ENCODE measurements at regions not wholly inside any gene's neighbourhood (a gene's known extent, or its start where the extent isn't known, plus 50 kb on each side); places are given as distances from the start of the nearest gene placed in this dataset.

DNA sequence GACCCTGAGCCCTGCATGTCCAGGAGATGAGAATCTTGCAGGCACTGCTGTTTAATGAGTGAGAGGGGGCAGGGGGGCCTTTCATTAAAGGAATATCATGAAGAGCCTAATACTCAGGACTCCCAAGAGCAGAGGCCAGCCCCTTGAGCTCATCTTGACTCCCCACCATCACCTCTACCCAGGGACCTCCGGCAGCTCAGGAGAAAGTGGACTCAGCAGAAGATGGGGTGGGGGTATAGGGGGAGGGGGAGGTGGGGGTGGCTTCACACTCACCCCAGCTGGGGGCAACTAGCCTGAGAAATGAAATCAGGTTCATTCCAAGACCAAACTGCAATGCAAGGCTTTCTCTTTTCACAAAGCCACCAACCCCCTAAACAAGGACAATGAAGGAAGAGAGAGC, 575.6 kb upstream of the MKI67 start:
- ATAC-seq (no peak), DNase-seq (no peak)
- Mint-ChIP-seq H3K27me3 (peaks cover 0 to 5% (median 3%) of the 10 kb centered on the region in 5 donors), H3K27ac (no peak overlapping the region), H3K4me3 (no peak overlapping the region), H3K9me3 (peaks cover 0 to 8% (median 0%) of the 10 kb centered on the region in 9 donors), H3K4me1 (no peaks in the 10 kb centered on the region), H3K36me3 (no peaks in the 10 kb centered on the region)
- POLR2A ChIA-PET: no interaction called here

GRCh38 chr10:128704716-128705115, 578.5 kb upstream of the MKI67 start:
- Mint-ChIP-seq H3K4me1 (no peaks in the 10 kb centered on the region), H3K4me3 (no peak overlapping the region), H3K36me3 (no peaks in the 10 kb centered on the region), H3K9me3 (peaks cover 0 to 9% (median 2%) of the 10 kb centered on the region in 9 donors), H3K27me3 (peaks cover 1 to 8% (median 3%) of the 10 kb centered on the region in 5 donors), H3K27ac (no peak overlapping the region)
- DNase-seq (no peak), ATAC-seq (no peak)
- POLR2A ChIA-PET: no interaction called here

- ATAC-seq (no peak), DNase-seq (no peak)
- POLR2A ChIA-PET: no interaction called here
- Mint-ChIP-seq H3K4me3 (no peak overlapping the region), H3K9me3 (peaks cover 0 to 9% (median 2%) of the 10 kb centered on the region in 9 donors), H3K27ac (no peak overlapping the region), H3K27me3 (peaks cover 6 to 36% (median 15%) of the 10 kb centered on the region in 5 donors), H3K4me1 (no peaks in the 10 kb centered on the region), H3K36me3 (no peaks in the 10 kb centered on the region)
These were observed 582.0 kb upstream of the MKI67 start for GRCh38 chr10:128708182-128708581.

DNA sequence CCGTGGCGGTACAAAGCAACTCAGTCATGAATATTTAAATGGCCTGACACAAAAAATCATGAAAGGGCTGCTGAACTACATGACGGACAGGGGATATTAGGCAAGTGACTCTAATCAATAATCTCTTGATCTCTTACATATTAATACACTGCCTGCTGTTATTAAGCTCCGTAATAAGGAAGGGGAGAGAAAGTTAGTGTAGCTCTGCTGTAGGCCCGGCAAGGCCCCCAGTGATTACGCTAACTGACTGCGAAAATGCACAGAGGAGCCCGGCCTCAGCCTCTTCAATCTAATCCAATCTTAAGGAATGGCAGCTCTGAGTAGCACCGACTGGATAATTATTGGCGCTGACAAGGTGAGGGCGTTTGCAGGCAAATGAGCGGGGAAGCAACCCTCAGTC, 583.5 kb upstream of the MKI67 start:
- H3K36me3 Mint-ChIP-seq: no peaks in the 10 kb centered on the region
- POLR2A ChIA-PET: no interaction called here
- ATAC-seq (no peak), DNase-seq (no peak)
- no peaks in the 10 kb centered on the region for H3K4me1 Mint-ChIP-seq
- H3K4me3 Mint-ChIP-seq: no peak overlapping the region
- peaks cover 0 to 9% (median 2%) of the 10 kb centered on the region in 9 donors for H3K9me3 Mint-ChIP-seq
- H3K27ac Mint-ChIP-seq: no peak overlapping the region
- H3K27me3 Mint-ChIP-seq: peaks cover 6 to 45% (median 12%) of the 10 kb centered on the region in 5 donors

DNA sequence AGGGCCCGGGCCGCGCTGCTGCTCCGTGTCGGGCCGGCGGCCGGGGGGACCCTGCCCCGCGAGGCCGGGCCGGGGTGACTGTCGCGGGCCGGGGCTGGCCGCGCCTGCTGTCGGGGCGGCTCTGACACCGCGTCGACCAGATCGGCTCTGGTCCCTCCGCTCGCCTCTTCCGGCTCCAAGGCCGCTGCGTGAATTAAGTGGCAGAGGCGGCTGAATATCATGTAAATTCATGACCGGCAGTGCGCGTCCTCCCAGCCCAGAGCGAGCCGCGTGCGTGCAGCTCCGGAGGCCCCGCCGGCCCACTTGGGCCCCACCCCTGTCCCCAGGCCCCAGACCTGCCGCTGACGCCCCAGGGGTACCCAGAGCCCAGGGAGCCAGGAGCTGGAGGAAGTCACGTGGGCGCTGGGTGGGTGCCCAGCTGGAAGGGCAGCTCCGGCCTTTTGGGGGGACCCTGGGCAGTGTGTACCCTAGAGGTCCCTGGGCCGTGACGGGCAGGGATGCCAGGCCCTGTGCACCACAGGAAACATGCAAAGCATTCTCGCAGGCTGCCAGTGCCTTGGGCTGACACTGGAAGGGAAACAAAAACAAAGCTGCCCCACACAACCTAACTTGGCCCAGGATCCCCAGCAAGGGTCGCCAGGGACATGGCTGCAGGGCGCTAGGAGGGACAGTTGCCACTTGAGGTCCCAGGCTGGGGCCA, 584.0 kb upstream of the MKI67 start:
- no peak for DNase-seq
- H3K36me3 Mint-ChIP-seq: no peaks in the 10 kb centered on the region
- POLR2A ChIA-PET: no interaction called here
- H3K9me3 Mint-ChIP-seq: peaks cover 0 to 9% (median 1%) of the 10 kb centered on the region in 9 donors
- ATAC-seq: no peak
- no peak overlapping the region for H3K27ac Mint-ChIP-seq
- peaks cover 6 to 45% (median 12%) of the 10 kb centered on the region in 5 donors for H3K27me3 Mint-ChIP-seq
- no peaks in the 10 kb centered on the region for H3K4me1 Mint-ChIP-seq
- no peak overlapping the region for H3K4me3 Mint-ChIP-seq

- H3K4me3 Mint-ChIP-seq: no peak overlapping the region
- DNase-seq: no peak
- H3K27me3 Mint-ChIP-seq: peaks cover 6 to 45% (median 12%) of the 10 kb centered on the region in 5 donors
- no peaks in the 10 kb centered on the region for H3K4me1 Mint-ChIP-seq
- H3K9me3 Mint-ChIP-seq: peaks cover 0 to 9% (median 0%) of the 10 kb centered on the region in 9 donors
- POLR2A ChIA-PET: no interaction called here
- no peaks in the 10 kb centered on the region for H3K36me3 Mint-ChIP-seq
- ATAC-seq: no peak
- H3K27ac Mint-ChIP-seq: no peak overlapping the region
These were observed 584.6 kb upstream of the MKI67 start for GRCh38 chr10:128710798-128711183.

- no peak for ATAC-seq
- Mint-ChIP-seq H3K27me3 (peaks cover 6 to 45% (median 19%) of the 10 kb centered on the region in 5 donors), H3K36me3 (no peaks in the 10 kb centered on the region), H3K4me1 (no peaks in the 10 kb centered on the region), H3K27ac (no peak overlapping the region), H3K9me3 (peaks cover 0 to 4% (median 0%) of the 10 kb centered on the region in 9 donors), H3K4me3 (no peak overlapping the region)
- POLR2A ChIA-PET: no interaction called here
- no peak for DNase-seq
These were observed 585.6 kb upstream of the MKI67 start for GRCh38 chr10:128711806-128712205.

DNA sequence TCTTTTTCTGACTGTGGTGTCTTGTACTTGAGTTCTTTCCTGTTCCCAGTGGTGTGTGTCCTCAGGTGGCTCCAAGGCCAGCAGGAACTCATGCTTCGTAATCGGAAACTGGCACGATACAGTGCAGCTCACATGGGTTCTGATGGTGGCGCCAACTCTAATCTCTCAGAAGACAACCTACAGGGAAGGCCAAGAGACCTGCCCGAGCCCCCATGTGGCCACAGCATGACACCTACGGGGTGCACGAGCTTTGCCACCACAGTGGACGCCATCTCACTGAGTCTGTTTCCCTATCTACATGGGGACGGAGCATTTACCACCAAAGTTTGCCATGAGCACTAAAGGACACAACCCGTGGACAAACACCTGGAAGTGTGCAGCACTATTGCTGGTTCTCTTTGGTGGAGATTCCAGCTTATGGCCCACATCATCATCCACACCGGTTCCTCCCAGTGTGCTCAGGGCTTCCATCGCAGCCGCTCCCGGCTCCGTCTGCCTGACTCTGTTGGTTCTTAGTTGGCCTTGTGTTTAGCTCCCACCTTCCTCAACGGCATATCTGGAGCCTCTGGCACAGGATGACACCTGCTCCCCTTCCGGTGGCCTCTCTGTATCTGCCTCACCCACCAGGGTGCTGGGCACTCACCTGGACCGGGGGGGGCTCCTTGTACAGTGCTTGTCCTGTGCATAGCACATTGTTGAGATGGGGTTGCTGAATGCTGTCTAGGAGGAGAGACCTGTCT, 586.6 kb upstream of the MKI67 start:
- Mint-ChIP-seq H3K4me1 (peaks cover 0 to 2% (median 0%) of the 10 kb centered on the region in 4 donors), H3K27ac (no peak overlapping the region), H3K9me3 (peaks cover 0 to 4% (median 0%) of the 10 kb centered on the region in 9 donors), H3K27me3 (peaks cover 4 to 45% (median 21%) of the 10 kb centered on the region in 5 donors), H3K36me3 (no peaks in the 10 kb centered on the region), H3K4me3 (no peak overlapping the region)
- POLR2A ChIA-PET: no interaction called here
- ATAC-seq: no peak
- no peak for DNase-seq

DNA sequence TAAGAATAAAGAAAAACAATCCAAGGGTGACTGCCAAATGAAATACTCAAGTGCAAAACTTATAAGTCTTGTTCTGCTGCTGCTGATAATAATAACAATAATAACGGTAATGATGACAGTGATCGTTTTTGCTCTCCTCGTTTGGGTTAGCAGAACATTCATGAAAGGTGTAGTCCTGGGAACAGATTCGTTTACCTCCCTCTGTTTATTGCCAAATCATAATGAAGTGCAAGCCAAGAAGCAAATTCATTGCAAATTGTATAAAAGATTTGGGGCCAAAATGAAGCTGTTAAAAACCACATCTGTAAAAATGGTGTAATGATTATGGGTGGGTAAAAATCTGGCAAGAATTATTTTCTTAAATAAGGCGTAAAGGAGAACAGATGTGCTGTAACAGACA, 587.2 kb upstream of the MKI67 start:
- no peaks in the 10 kb centered on the region for H3K36me3 Mint-ChIP-seq
- peaks cover 0 to 2% (median 0%) of the 10 kb centered on the region in 4 donors for H3K4me1 Mint-ChIP-seq
- POLR2A ChIA-PET: no interaction called here
- DNase-seq (no peak), ATAC-seq (no peak)
- peaks cover 0 to 4% (median 0%) of the 10 kb centered on the region in 9 donors for H3K9me3 Mint-ChIP-seq
- H3K4me3 Mint-ChIP-seq: no peak overlapping the region
- peaks cover 4 to 45% (median 21%) of the 10 kb centered on the region in 5 donors for H3K27me3 Mint-ChIP-seq
- H3K27ac Mint-ChIP-seq: no peak overlapping the region

DNA sequence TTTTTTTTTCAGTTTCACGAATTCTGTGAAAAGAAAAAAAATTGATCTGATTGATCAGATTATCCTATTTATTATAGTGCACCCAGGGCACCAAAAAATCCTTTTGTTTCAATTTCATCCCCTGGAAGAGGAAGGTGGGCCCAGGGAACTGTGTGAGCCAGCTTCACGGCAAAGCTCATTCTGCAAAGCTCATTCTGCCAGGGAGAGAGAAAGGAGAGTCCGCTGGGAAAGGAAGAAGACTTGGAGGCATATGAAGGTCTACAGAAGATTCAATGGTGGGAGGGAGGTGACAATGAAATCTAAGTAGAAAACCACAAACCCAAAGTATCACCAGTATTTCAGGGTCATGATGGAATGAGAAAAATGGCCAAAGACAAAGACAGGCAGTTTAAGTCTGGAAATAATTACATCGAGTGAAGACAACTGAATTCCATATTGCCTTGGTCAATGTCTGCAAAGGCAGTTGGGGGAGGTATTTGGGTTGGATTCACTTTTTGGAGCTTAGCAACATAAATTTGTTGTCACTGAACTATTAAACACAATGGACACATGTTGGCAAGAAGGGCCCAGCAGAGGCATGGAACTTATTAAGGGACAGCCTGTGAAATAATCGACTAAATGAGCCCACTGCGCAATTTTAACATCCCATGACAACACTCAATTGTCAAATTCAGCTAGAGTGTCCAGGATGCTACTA, 587.8 kb upstream of the MKI67 start:
- H3K36me3 Mint-ChIP-seq: no peaks in the 10 kb centered on the region
- peaks cover 0 to 2% (median 0%) of the 10 kb centered on the region in 4 donors for H3K4me1 Mint-ChIP-seq
- H3K27ac Mint-ChIP-seq: no peak overlapping the region
- no peak for ATAC-seq
- H3K4me3 Mint-ChIP-seq: no peak overlapping the region
- no peak for DNase-seq
- peaks cover 0 to 4% (median 0%) of the 10 kb centered on the region in 9 donors for H3K9me3 Mint-ChIP-seq
- POLR2A ChIA-PET: no interaction called here
- peaks cover 4 to 45% (median 21%) of the 10 kb centered on the region in 5 donors for H3K27me3 Mint-ChIP-seq

GRCh38 chr10:128714644-128715415, 588.6 kb upstream of the MKI67 start:
- Mint-ChIP-seq H3K36me3 (no peaks in the 10 kb centered on the region), H3K9me3 (peaks cover 0 to 2% (median 0%) of the 10 kb centered on the region in 9 donors), H3K27me3 (peaks cover 4 to 37% (median 17%) of the 10 kb centered on the region in 5 donors), H3K4me1 (peaks cover 0 to 2% (median 0%) of the 10 kb centered on the region in 4 donors), H3K4me3 (no peak overlapping the region), H3K27ac (no peak overlapping the region)
- ATAC-seq (no peak), DNase-seq (no peak)
- POLR2A ChIA-PET: no interaction called here

GRCh38 chr10:128716181-128716580, 590.0 kb upstream of the MKI67 start:
- Mint-ChIP-seq H3K4me1 (peaks cover 0 to 2% (median 0%) of the 10 kb centered on the region in 4 donors), H3K27me3 (peaks cover 4 to 28% (median 12%) of the 10 kb centered on the region in 5 donors), H3K36me3 (no peaks in the 10 kb centered on the region), H3K4me3 (no peak overlapping the region), H3K27ac (no peak overlapping the region), H3K9me3 (peaks cover 0 to 2% (median 0%) of the 10 kb centered on the region in 9 donors)
- no peak for DNase-seq
- ATAC-seq: no peak
- POLR2A ChIA-PET: no interaction called here
